H1 (cell line): ENCODE measurements at regions not wholly inside any gene's neighbourhood (a gene's known extent, or its start where the extent isn't known, plus 50 kb on each side); places are given as distances from the start of the nearest gene placed in this dataset.

Source experiments
- CTCF ChIA-PET: fragments of 300-600 bp; sonication (Branson Sonifier 250); formaldehyde crosslinking; loops from one replicate; lab custom pipeline; 2021; ENCODE audit not compliant: partially characterized antibody; lab: Charles Lee
- POLR2A ChIA-PET: fragments of 300-600 bp; sonication (Branson Sonifier 250); formaldehyde crosslinking; loops from one replicate; lab custom pipeline; 2021; ENCODE audit warnings: inconsistent platforms; ENCODE audit not compliant: partially characterized antibody; lab: Charles Lee
- DNase-seq, 2 experiments: peaks; one replicate each; pipeline versions ENCODE4 v3.0.0 to v3.0.0-alpha.2; 2010 to 2022; ENCODE audit warnings: low spot score in 2 of 2, low read depth in 1 of 2, mixed read lengths in 1 of 2
- FAIRE-seq: peaks from 2 replicates; lab custom pipeline; 2011; peaks lifted over from hg19 to GRCh38; lab: Jason Lieb, UNC
- H2AFZ ChIP-seq: 2 replicates; pipeline ENCODE4 v1.8.1; 2012; ENCODE audit warnings: low read length, inconsistent platforms
- H2AK5ac ChIP-seq: 2 replicates; pipeline ENCODE4 v1.6.1; 2013; ENCODE audit warnings: low read depth, low read length
- H2BK120ac ChIP-seq: replicated peaks from 2 replicates; pipeline ENCODE3; 2013; ENCODE audit warnings: low read depth, low read length, inconsistent platforms
- H2BK12ac ChIP-seq: 2 replicates; pipeline ENCODE4 v1.6.1; 2013; ENCODE audit warnings: low read depth, low read length
- H2BK15ac ChIP-seq: 2 replicates; pipeline ENCODE4 v1.6.1; 2013; ENCODE audit warnings: low read length
- H2BK20ac ChIP-seq: 2 replicates; pipeline ENCODE4 v1.6.1; 2013; ENCODE audit warnings: low read length
- H2BK5ac ChIP-seq: 2 replicates; pipeline ENCODE4 v1.6.1; 2013; ENCODE audit warnings: low read depth, low read length
- H3K14ac ChIP-seq: 2 replicates; pipeline ENCODE4 v1.6.1; 2013; ENCODE audit warnings: inconsistent platforms; ENCODE audit not compliant: insufficient read length
- H3K18ac ChIP-seq: 2 replicates; pipeline ENCODE4 v1.6.1; 2013; ENCODE audit warnings: low read length; ENCODE audit errors: extremely low read depth
- H3K23ac ChIP-seq: 2 replicates; pipeline ENCODE4 v1.6.1; 2013; ENCODE audit warnings: inconsistent platforms; ENCODE audit not compliant: insufficient read length
- H3K23me2 ChIP-seq: 2 replicates; pipeline ENCODE4 v1.6.1; 2013; ENCODE audit warnings: low read depth, low read length
- H3K27ac ChIP-seq: 2 replicates; pipeline ENCODE4 v1.6.1; 2011; ENCODE audit warnings: low read depth, low read length, inconsistent platforms
- H3K27me3 ChIP-seq, 4 experiments: replicated peaks in 1 of 4; 1 replicate in 1 of 4; 2 replicates in 3 of 4; pipeline versions ENCODE4 v1.6.1 to v1.8.1; 2011 to 2013; ENCODE audit warnings: low read length in 3 of 4, mild to moderate bottlenecking in 3 of 4, inconsistent platforms in 2 of 4, mixed read lengths in 2 of 4, moderate library complexity in 1 of 4; ENCODE audit not compliant: control insufficient read depth in 3 of 4, insufficient read depth in 3 of 4; ENCODE audit errors: extremely low read depth in 1 of 4
- H3K36me3 ChIP-seq, 4 experiments: 2 replicates each; pipeline versions ENCODE4 v1.6.1 to v1.8.1; 2011 to 2013; ENCODE audit warnings: mild to moderate bottlenecking in 4 of 4, low read length in 3 of 4, moderate library complexity in 2 of 4, control low read depth in 1 of 4, inconsistent platforms in 1 of 4; ENCODE audit not compliant: insufficient read depth in 4 of 4, control insufficient read depth in 2 of 4
- H3K4ac ChIP-seq: replicated peaks from 2 replicates; pipeline ENCODE3; 2013; ENCODE audit warnings: low read length, low read depth, mixed read lengths, inconsistent platforms; ENCODE audit not compliant: insufficient read length
- H3K4me1 ChIP-seq, 4 experiments: replicated peaks in 1 of 4; 1 replicate in 1 of 4; 2 replicates in 3 of 4; pipeline versions ENCODE4 v1.6.1 to v1.8.1; 2011 to 2013; ENCODE audit warnings: low read length in 3 of 4, inconsistent platforms in 2 of 4, mixed read lengths in 1 of 4; ENCODE audit not compliant: insufficient read depth in 4 of 4, control insufficient read depth in 3 of 4
- H3K4me2 ChIP-seq, 2 experiments: 2 replicates each; pipeline versions ENCODE4 v1.6.1 to v1.8.1; 2011 to 2013; ENCODE audit warnings: low read depth in 2 of 2, low read length in 2 of 2, control low read depth in 1 of 2, inconsistent platforms in 1 of 2, mild to moderate bottlenecking in 1 of 2; ENCODE audit not compliant: insufficient read depth in 1 of 2
- H3K4me3 ChIP-seq, 4 experiments: fragments of 200-600, 300-600 bp in 1 of 4; sonication (generic), shearing (Covaris generic), sonication (Bioruptor Twin) in 1 of 4; 2 replicates each; pipeline versions ENCODE4 v1.5.1 to v1.8.1; 2011 to 2016; ENCODE audit warnings: low read length in 4 of 4, low read depth in 3 of 4, control low read depth in 2 of 4, inconsistent platforms in 2 of 4, mild to moderate bottlenecking in 2 of 4, mixed read lengths in 1 of 4, moderate library complexity in 1 of 4; ENCODE audit not compliant: insufficient read depth in 2 of 4; ENCODE audit errors: extremely low read depth in 1 of 4
- H3K56ac ChIP-seq: replicated peaks from 2 replicates; pipeline ENCODE3; 2013; ENCODE audit warnings: low read depth, mild to moderate bottlenecking, mixed read lengths, low read length, inconsistent platforms; ENCODE audit not compliant: insufficient read length
- H3K79me1 ChIP-seq: 2 replicates; pipeline ENCODE4 v1.6.1; 2013; ENCODE audit warnings: low read depth, low read length, control low read depth
- H3K79me2 ChIP-seq, 2 experiments: 2 replicates each; pipeline versions ENCODE4 v1.6.1 to v1.8.1; 2012 to 2013; ENCODE audit warnings: low read length in 2 of 2, mild to moderate bottlenecking in 2 of 2, inconsistent platforms in 1 of 2; ENCODE audit not compliant: insufficient read depth in 2 of 2, control insufficient read depth in 1 of 2
- H3K9ac ChIP-seq, 4 experiments: replicated peaks in 1 of 4; 1 replicate in 1 of 4; 2 replicates in 3 of 4; pipeline versions ENCODE4 v1.6.1 to v1.8.1; 2011 to 2013; ENCODE audit warnings: low read depth in 3 of 4, low read length in 3 of 4, control low read depth in 2 of 4, mild to moderate bottlenecking in 2 of 4, moderate library complexity in 2 of 4, inconsistent platforms in 1 of 4; ENCODE audit errors: extremely low read depth in 1 of 4
- H3K9me3 ChIP-seq, 2 experiments: 2 replicates each; pipeline versions ENCODE4 v1.6.1 to v1.8.1; 2012 to 2013; ENCODE audit warnings: mild to moderate bottlenecking in 2 of 2, moderate library complexity in 2 of 2, control low read depth in 1 of 2, inconsistent platforms in 1 of 2, low read depth in 1 of 2, low read length in 1 of 2, mixed read lengths in 1 of 2; ENCODE audit not compliant: insufficient read depth in 2 of 2
- H4K20me1 ChIP-seq, 2 experiments: replicated peaks in 1 of 2; 2 replicates each; pipeline versions ENCODE3 to v1.8.1; 2011 to 2013; ENCODE audit warnings: inconsistent platforms in 2 of 2, low read length in 2 of 2, mild to moderate bottlenecking in 1 of 2; ENCODE audit not compliant: insufficient read depth in 2 of 2, control insufficient read depth in 1 of 2
- H4K5ac ChIP-seq: 2 replicates; pipeline ENCODE4 v1.6.1; 2013; ENCODE audit warnings: low read length, low read depth, mixed read lengths, inconsistent platforms; ENCODE audit not compliant: insufficient read length
- H4K8ac ChIP-seq: 2 replicates; pipeline ENCODE4 v1.8.0; 2013; ENCODE audit warnings: mild to moderate bottlenecking, moderate library complexity, low read length, inconsistent platforms; ENCODE audit not compliant: insufficient read depth; ENCODE audit errors: extremely low read depth
- H4K91ac ChIP-seq: replicated peaks from 2 replicates; pipeline ENCODE3; 2013; ENCODE audit warnings: low read length, mixed read lengths, inconsistent platforms; ENCODE audit not compliant: insufficient read length
- EGR1 ChIP-seq: IDR thresholded peaks from 2 replicates; pipeline ENCODE4 v1.6.1; 2011; ENCODE audit warnings: low read depth, low read length, borderline replicate concordance
- SRF ChIP-seq: IDR thresholded peaks from 2 replicates; pipeline ENCODE4 v1.6.1; 2011; ENCODE audit warnings: mild to moderate bottlenecking, low read depth, low read length, moderate library complexity
- ZNF274 ChIP-seq: IDR thresholded peaks from 2 replicates; pipeline ENCODE4 v1.7.0; 2012; ENCODE audit warnings: low read length, borderline replicate concordance; ENCODE audit errors: extremely low read depth
- WGBS, 2 experiments: shearing (Covaris generic) in 1 of 2; methylation state at CpG; one replicate each; pipeline versions ENCODE4 v1.1.6 to v1.1.7; 2013 to 2015; ENCODE audit warnings: low lambda C conversion rate in 2 of 2, mixed read lengths in 2 of 2, inconsistent platforms in 1 of 2, low coverage in 1 of 2, missing lambda C conversion rate in 1 of 2; ENCODE audit not compliant: insufficient replicate concordance in 2 of 2, insufficient coverage in 1 of 2, insufficient read length in 1 of 2; ENCODE audit errors: extremely low coverage in 1 of 2, missing lambda C conversion rate in 1 of 2; 5-methylcytosine and 5-hydroxymethylcytosine counted together

DNA sequence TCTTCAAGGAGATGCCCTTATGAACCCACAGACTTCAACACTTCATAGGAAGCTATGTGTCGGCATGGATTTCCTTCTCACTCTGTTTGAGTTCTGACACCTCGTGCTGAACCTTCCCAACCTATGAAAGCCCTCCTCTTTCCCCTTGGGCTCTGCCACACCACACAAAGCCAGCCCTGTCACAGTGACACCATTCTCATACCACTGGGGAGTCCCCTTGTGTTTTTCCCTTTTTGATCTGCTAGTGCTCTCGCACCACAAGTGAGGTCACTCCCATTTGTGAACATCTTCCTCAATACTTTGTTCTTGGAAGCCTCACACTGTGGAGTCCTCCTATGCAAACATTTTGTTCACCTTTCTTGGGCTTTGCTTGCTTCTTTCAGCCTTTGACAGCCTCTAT is 264.6 kb upstream of the ALG10 start:
- Histone ChIP-seq H3K9ac (no peak overlapping the region; a peak in 1 of 7 replicates), H3K23ac (no peak overlapping the region), H2AFZ (no peak overlapping the region), H2AK5ac (no peak overlapping the region), H3K79me2 (no peaks in the 10 kb centered on the region), H2BK15ac (no peak overlapping the region), H3K14ac (no peak overlapping the region), H2BK5ac (no peak overlapping the region), H3K56ac (no peak overlapping the region), H3K36me3 (no peaks in the 10 kb centered on the region), H3K27ac (no peak overlapping the region), H4K5ac (peak overlapping the region; percentile 21), H4K20me1 (no peaks in the 10 kb centered on the region), H3K4me2 (no peak overlapping the region), H3K23me2 (no peaks in the 10 kb centered on the region), H2BK120ac (no peak overlapping the region), H3K4me3 (no peak overlapping the region), H3K4me1 (no peaks in the 10 kb centered on the region), H2BK12ac (no peak overlapping the region), H3K27me3 (no peaks in the 10 kb centered on the region), H3K18ac (no peak overlapping the region), H3K4ac (no peak overlapping the region), H3K79me1 (no peaks in the 10 kb centered on the region), H4K8ac (no peak overlapping the region), H2BK20ac (no peak overlapping the region), H4K91ac (no peak overlapping the region), H3K9me3 (no peaks in the 10 kb centered on the region)
- no peak for DNase-seq
- CTCF ChIA-PET = interaction anchor here (1.1 kb wide), 1 partner anchor 23 kb away, joined by 3 read pairs; no protein-coding TSS in a partner anchor
- 87% methylated on average over 3 of the region's 3 CpGs; no CpG with 5 or more reads in 1 of the 2 experiments for WGBS, 2 experiments
- no peak for TF ChIP-seq ZNF274
- TF ChIP-seq EGR1 = no peak
- no peak for TF ChIP-seq SRF
- no peak for FAIRE-seq
- POLR2A ChIA-PET = no interaction called here
